GM10266 (cell line): ENCODE measurements at regions not wholly inside any gene's neighbourhood (a gene's known extent, or its start where the extent isn't known, plus 50 kb on each side); places are given as distances from the start of the nearest gene placed in this dataset.

Experiments used
- DNase-seq: peaks from one replicate; pipeline ENCODE4 v3.0.0; 2012; ENCODE audit errors: extremely low spot score
- TF ChIP-seq, protein P1 (sequence below): IDR thresholded peaks from 2 replicates; pipeline ENCODE4 v1.5.1; 2012; ENCODE audit warnings: mild to moderate bottlenecking, low read depth; ENCODE audit not compliant: control insufficient read depth, insufficient read depth; ENCODE audit errors: missing control alignments

DNA sequence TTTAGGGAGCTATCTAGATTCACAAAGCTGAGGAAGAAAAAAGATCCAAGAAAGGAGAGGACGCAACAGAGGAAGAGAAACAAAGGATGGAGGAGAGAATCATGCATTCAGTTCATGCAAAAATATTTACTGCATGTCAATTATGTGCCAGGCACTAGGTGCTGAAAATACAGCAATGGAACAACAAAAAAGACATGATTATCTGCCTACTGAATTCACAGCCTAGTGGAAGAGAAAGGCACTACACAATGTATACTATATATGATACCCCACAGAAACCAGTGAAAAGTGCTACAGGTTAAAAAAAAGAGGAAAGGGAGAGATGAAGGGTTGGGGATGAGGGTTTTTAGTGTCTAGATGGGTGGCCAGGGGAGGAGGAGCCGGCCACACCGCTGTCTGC, 520.4 kb upstream of the CELF2 start:
- TF ChIP-seq, protein P1, sequence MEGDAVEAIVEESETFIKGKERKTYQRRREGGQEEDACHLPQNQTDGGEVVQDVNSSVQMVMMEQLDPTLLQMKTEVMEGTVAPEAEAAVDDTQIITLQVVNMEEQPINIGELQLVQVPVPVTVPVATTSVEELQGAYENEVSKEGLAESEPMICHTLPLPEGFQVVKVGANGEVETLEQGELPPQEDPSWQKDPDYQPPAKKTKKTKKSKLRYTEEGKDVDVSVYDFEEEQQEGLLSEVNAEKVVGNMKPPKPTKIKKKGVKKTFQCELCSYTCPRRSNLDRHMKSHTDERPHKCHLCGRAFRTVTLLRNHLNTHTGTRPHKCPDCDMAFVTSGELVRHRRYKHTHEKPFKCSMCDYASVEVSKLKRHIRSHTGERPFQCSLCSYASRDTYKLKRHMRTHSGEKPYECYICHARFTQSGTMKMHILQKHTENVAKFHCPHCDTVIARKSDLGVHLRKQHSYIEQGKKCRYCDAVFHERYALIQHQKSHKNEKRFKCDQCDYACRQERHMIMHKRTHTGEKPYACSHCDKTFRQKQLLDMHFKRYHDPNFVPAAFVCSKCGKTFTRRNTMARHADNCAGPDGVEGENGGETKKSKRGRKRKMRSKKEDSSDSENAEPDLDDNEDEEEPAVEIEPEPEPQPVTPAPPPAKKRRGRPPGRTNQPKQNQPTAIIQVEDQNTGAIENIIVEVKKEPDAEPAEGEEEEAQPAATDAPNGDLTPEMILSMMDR, result no peak
- DNase-seq, result no peak

DNA sequence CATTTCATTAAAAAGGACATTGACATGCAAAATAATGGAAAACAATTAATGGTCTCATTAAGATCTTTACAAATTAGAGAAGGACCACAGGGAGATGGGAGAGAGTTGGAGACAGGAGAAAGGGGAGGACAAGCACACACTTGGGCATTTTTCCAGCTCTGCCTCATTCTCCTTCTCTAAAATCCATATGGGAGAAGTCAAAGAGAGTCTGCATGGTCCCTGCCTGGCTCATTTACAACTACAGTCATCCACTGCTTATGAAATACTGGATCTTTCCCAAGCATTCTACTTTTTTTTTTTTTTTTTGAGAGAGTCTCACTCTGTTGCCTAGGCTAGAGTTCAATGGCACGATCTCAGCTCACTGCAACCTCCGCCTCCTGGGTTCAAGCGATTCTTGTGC, 518.9 kb upstream of the CELF2 start:
- TF ChIP-seq, protein P1, result no peak
- no peak for DNase-seq

DNA sequence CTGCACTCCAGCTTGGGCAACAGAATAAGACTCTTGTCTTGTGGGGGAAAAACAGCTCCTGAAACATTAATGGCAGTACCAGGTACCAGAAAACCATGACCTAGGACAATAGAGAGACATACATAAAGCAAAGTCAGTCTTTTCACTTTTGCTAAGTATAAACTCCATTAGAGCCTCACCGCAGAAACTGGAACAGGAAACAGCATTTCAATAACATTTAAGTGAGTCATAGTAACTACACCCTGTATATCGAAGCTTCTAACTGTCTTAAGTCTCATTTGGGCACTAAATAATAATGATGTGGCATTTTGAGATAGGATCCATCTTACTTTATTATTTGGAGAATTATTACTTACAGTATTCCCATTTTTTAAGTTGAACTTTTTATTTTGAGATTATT, 517.8 kb upstream of the CELF2 start:
- no peak for DNase-seq
- TF ChIP-seq, protein P1, result no peak

DNA sequence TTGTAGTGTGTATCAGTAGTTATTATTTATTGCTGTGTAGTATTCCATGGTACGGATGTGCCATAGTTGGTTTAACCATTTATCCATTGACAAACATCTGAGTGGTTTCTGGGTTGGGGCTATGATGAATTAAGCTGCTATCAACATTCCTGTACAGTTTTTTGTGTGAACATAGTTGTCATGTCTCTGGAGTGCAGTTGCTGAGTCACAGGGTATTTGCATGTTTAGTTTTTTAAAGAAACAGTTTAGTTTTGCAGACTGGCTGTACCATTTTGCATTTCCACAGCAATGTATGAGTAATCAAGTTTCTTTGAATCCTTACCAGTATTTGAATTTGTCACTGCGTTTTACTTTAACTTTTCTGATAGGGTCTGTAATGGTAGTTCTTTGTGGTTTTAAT, 516.7 kb upstream of the CELF2 start:
- DNase-seq, result no peak
- TF ChIP-seq, protein P1, result no peak

DNA sequence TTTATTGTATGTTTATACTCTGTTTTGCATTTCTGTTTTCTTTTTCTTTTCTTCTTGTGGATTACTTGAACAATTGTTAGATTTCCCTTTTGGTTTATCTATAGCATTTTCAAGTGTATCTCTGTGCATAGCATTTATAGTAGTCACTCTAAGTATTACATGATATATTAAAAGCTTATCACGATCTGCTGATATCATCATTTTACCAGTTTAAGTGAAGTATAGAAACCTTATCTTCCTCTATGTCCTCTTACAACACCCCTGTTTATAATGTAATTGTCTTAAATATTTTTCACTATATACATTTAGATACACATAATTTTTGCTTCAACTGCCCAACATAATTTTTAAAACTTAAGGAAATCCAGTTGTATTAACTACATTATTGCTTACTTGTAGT, 513.9 kb upstream of the CELF2 start:
- TF ChIP-seq, protein P1, result no peak
- no peak for DNase-seq

DNA sequence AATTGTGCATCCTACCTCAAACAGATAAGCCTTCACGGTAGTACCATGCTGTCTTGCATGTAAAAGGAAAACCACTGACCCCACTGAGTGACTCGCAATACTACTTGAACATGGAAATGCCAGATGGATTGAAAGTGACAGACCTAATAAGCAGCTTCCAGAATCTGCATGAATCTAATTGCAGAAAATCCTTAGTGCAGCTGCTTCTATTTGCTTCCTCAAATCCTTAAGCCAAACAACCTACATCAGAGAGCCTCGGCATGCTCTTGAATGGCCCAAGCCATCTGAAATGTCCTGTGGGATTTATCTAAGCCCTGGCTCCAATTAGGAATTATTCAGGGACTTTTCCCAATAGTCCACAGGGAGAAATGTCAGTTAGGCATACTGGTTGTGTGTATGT, 509.5 kb upstream of the CELF2 start:
- TF ChIP-seq, protein P1, result no peak
- no peak for DNase-seq

DNA sequence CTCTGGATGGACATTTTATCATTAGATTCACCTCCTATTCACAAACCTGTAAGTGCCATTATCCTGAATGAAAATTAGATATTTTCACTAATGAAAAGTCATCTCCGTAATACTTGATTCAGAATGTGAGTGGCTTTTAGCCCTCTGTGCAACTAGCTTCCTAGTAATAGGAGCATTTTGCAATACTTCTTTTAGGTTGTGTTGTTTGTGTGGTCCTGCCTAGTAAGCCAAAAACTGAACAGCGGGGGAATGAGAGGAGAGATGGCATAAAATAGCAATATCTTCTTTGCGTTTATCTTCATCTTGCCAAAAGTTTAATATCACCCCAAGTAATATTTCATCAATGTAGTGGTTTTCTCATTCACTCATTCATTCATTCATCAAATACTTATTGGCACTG, 507.5 kb upstream of the CELF2 start:
- no peak for DNase-seq
- TF ChIP-seq, protein P1, result no peak
